Left lung (tissue), 4 donors: ENCODE measurements at regions not wholly inside any gene's neighbourhood (a gene's known extent, or its start where the extent isn't known, plus 50 kb on each side); places are given as distances from the start of the nearest gene placed in this dataset.

Experiments
- ATAC-seq: fragments of 200-7000 bp; cut with Tn5 transposase; one replicate; pipeline ENCODE4 v1.9.1; 2020; ENCODE audit warnings: moderate library complexity
- DNase-seq, 4 donors: peaks; one replicate each; pipeline ENCODE4 v3.0.0-alpha.2; 2013 to 2020
- H3K27ac ChIP-seq, 2 donors: fragments of 200-600 bp; sonication (generic) in 1 of 2; one replicate each; pipeline versions ENCODE4 v1.5.0 to v1.8.0; 2020 to 2021
- H3K27me3 ChIP-seq, 2 donors: fragments of 200-600 bp; sonication (generic) in 1 of 2; one replicate each; pipeline versions ENCODE4 v1.5.0 to v1.8.0; 2020 to 2021
- H3K36me3 ChIP-seq, 2 donors: fragments of 200-600 bp; sonication (generic) in 1 of 2; one replicate each; pipeline versions ENCODE4 v1.5.0 to v1.8.0; 2020 to 2021
- H3K4me1 ChIP-seq, 2 donors: fragments of 200-600 bp; one replicate each; pipeline ENCODE4 v1.8.0; 2021
- H3K4me3 ChIP-seq, 2 donors: fragments of 200-600 bp; sonication (generic) in 1 of 2; one replicate each; pipeline versions ENCODE4 v1.5.0 to v1.8.0; 2020 to 2021; ENCODE audit warnings: mild to moderate bottlenecking in 1 of 2
- H3K9me3 ChIP-seq, 2 donors: fragments of 200-600 bp; sonication (generic) in 1 of 2; one replicate each; pipeline versions ENCODE4 v1.5.0 to v1.8.0; 2020 to 2021
- CTCF ChIP-seq, 2 donors: fragments of 200-600 bp; sonication (generic) in 1 of 2; IDR thresholded peaks; one replicate each; pipeline versions ENCODE4 v1.5.0 to v1.8.0; 2021; ENCODE audit warnings: antibody characterized with exemption in 2 of 2
- intact Hi-C, 2 donors: fragments of 100-400 bp; cut with DNase I; formaldehyde crosslinking; loops; one replicate each; pipeline versions ENCODE4 v1.11.2 to v1.14.2; 2022
- donor health status: DM: no; HTN: yes; CAD: no.
- donor health status: DM: no; HTN: no; CAD: no.

DNA sequence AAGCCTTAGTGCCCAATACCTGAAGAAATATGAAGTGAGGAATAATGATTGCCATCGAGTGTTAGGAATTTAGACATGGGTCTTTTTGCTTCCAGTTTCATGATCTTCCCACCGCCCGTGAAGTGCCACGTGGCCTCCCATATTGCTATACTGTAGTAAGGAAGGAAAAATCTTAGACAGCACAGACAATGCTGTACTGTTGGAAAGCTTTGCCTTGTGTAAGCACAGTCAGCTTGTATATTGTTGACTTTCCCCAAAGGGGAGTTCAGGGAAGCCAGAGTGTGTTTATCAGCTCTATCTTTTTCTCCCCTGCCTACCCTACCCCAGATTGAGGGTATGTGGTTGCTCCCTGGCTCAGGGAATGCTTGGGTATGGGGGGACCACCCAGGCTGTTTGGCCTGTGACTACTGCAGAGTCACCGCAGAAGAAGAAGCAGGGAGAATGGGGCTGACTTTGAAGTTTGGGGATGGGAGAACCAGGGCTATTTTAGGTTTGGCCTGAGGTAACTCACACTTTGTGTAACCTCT is 161.8 kb upstream of the MEF2C start:
- peaks cover 0 to 7% of the 10 kb centered on the region in 2 donors for H3K9me3 ChIP-seq
- H3K27me3 ChIP-seq = no peaks in the 10 kb centered on the region
- intact Hi-C loops = no loop called here
- H3K4me3 ChIP-seq = no peak overlapping the region
- H3K36me3 ChIP-seq = no peaks in the 10 kb centered on the region
- TF ChIP-seq CTCF (IDR thresholded peaks at IDR 0.05) = no peak
- DNase-seq = no peak
- no peaks in the 10 kb centered on the region for H3K4me1 ChIP-seq
- no peak for ATAC-seq
- H3K27ac ChIP-seq = no peak overlapping the region

DNA sequence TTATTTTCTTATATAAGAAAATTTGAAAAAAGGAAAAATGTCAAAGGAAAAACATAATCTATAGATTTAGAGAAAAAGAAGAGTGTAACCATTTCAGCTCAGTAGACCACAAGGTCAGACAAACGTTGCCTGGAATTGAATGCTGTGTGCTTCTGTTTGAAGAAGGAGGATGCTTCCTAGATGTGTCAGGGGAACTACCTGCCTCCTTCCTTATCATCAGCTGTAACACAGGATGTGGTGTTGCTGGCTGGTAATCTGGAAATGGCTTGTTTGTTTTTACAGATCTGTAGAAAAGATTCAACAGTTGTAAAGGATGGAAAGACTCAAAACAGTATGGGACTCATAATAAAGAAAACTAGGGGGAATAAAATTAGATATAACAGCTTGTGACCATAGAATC is 160.7 kb upstream of the MEF2C start:
- Histone ChIP-seq H3K27me3 (no peaks in the 10 kb centered on the region), H3K4me3 (no peak overlapping the region), H3K4me1 (no peaks in the 10 kb centered on the region), H3K9me3 (no peaks in the 10 kb centered on the region), H3K27ac (no peak overlapping the region), H3K36me3 (no peaks in the 10 kb centered on the region)
- no peak for DNase-seq
- intact Hi-C loops = no loop called here
- no peak for TF ChIP-seq CTCF (IDR thresholded peaks at IDR 0.05)
- no peak for ATAC-seq

DNA sequence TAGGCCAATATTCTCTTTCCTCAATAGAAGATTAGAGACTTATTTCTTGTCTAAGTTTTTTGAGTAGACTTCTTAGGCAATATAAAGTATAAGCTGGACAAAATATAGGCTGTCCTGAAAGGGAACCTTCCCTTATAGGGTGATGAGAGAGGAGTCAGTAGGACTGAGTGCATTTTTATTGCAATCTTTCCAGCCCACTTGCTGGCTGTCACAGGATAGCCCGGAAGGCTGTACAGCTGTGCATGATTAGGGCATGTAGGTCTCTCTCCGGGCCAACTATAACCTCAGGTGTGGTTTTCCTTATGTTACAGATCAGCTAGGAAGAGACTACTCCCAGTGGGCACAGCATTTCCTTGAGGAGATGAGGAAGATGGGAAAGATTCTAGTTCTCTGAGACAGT is 159.8 kb upstream of the MEF2C start:
- intact Hi-C loops = no loop called here
- no peak overlapping the region for H3K4me3 ChIP-seq
- ATAC-seq = no peak
- no peaks in the 10 kb centered on the region for H3K9me3 ChIP-seq
- no peak overlapping the region for H3K27ac ChIP-seq
- no peak for TF ChIP-seq CTCF (IDR thresholded peaks at IDR 0.05)
- no peaks in the 10 kb centered on the region for H3K4me1 ChIP-seq
- no peaks in the 10 kb centered on the region for H3K36me3 ChIP-seq
- DNase-seq = no peak
- no peaks in the 10 kb centered on the region for H3K27me3 ChIP-seq

DNA sequence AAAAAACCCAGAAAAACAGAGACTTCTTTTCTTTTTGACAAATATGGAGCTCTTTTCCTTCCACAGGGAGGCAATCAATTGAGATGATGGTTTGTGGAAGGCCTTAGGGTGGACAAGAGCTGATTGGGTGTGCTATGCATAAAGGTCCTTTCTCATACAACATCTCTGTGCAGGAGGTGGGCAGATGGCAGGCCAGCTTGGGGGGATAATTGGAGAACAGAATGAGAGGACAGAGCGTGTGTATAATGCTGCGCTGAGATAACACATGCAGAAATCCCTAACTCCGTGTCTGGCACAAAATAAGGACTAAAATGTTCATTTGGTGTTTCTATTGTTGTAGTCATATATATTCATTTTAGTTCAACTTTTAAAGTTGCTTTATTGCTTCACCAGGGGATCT is 159.0 kb upstream of the MEF2C start:
- Histone ChIP-seq H3K36me3 (no peaks in the 10 kb centered on the region), H3K27ac (no peak overlapping the region), H3K4me3 (no peak overlapping the region), H3K27me3 (no peaks in the 10 kb centered on the region), H3K4me1 (no peaks in the 10 kb centered on the region), H3K9me3 (no peaks in the 10 kb centered on the region)
- DNase-seq (no peak), ATAC-seq (no peak)
- intact Hi-C loops = no loop called here
- no peak for TF ChIP-seq CTCF (IDR thresholded peaks at IDR 0.05)

GRCh38 chr5:89041249-89041779 is 158.3 kb upstream of the MEF2C start:
- intact Hi-C loops = no loop called here
- H3K36me3 ChIP-seq = no peaks in the 10 kb centered on the region
- ATAC-seq = no peak
- H3K27me3 ChIP-seq = no peaks in the 10 kb centered on the region
- H3K4me1 ChIP-seq = no peaks in the 10 kb centered on the region
- no peak overlapping the region for H3K27ac ChIP-seq
- DNase-seq = no peak
- H3K4me3 ChIP-seq = no peak overlapping the region
- H3K9me3 ChIP-seq = no peaks in the 10 kb centered on the region
- no peak for TF ChIP-seq CTCF (IDR thresholded peaks at IDR 0.05)
